ENCODE measurements at regions not wholly inside any gene's neighbourhood (a gene's known extent, or its start where the extent isn't known, plus 50 kb on each side); places are given as distances from the start of the nearest gene placed in this dataset.

DNA sequence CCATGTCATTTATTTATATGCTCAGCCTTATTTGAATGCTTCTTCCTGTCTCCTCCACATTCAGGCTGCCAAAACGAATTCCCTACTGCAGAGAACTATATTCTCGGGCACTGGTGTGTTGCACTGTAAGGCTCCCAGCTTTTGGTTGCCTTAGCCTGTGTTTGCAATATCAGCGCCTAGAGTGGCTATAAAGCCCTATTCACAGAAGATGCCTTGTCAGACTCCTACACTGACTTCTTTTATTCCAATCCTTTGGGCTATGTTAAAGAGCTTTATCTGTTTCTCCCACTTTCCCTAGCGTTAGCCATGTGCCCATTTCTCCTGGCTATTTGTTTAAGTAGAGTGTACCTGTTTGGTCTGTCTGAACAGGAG lies 62.4 kb upstream of the EHBP1 start:
- H3K9ac ChIP-seq (ENCODE audit: low read depth, low read length) = no peak overlapping the region
- H2BK15ac ChIP-seq (ENCODE audit: low read depth, low read length) = no peak overlapping the region
- no peak overlapping the region for H3K14ac ChIP-seq (replicated peaks; ENCODE audit: low read depth, low read length)
- H2BK5ac ChIP-seq (ENCODE audit: low read depth, low read length, poor library complexity, severe bottlenecking) = no peak overlapping the region
- H3K79me1 ChIP-seq (ENCODE audit: low read depth in 1 of 2, low read length in 2 of 2) = no peaks in the 10 kb centered on the region
- H4K8ac ChIP-seq (ENCODE audit: low read depth in 2 of 2, low read length in 2 of 2) = no peak overlapping the region
- dilution Hi-C loops (cut with HindIII; ENCODE audit: low sequenced_read_pairs, unreplicated experiment) = no loop called here
- no peak for DNase-seq
- no peak overlapping the region for H2BK120ac ChIP-seq (ENCODE audit: low read depth, low read length)
- in situ Hi-C loops (cut with MboI; ENCODE audit: low sequenced_read_pairs) = no loop called here
- no peak overlapping the region for H3K4me3 ChIP-seq (ENCODE audit: insufficient read depth, low read depth, low read length)
- intact Hi-C loops (cut with micrococcal nuclease) = no loop called here
- H3K27me3 ChIP-seq (ENCODE audit: control insufficient read depth, insufficient read depth, low read length) = no peaks in the 10 kb centered on the region
- ChIA-PET CTCF (no interaction called here), POLR2A (ENCODE audit: unreplicated experiment) (no interaction called here)
- 0 out of 2 replicates have a peak, but pooled peaks cover 2% of the 10 kb centered on the region for H3K9me1 ChIP-seq (ENCODE audit: insufficient read depth, low read length)
- H4K20me1 ChIP-seq (ENCODE audit: insufficient read depth, low read length) = no peaks in the 10 kb centered on the region
- no CpG with 5 or more reads among the region's 4 CpGs for WGBS, 2 experiments (ENCODE audit: extremely low coverage in 2 of 2, insufficient read length in 1 of 2)
- H3K4ac ChIP-seq (ENCODE audit: low read depth, low read length) = no peak overlapping the region
- H3K4me2 ChIP-seq (ENCODE audit: low read depth, low read length) = no peak overlapping the region
- no peak for TF ChIP-seq CEBPB (IDR thresholded peaks at IDR 0.05; ENCODE audit: low read depth, low read length)
- no peak overlapping the region for H3K56ac ChIP-seq (ENCODE audit: extremely low read depth, insufficient read depth, low read length)
- H2AK5ac ChIP-seq (ENCODE audit: low read depth, low read length) = no peak overlapping the region
- no peaks in the 10 kb centered on the region for H3K36me3 ChIP-seq (ENCODE audit: control insufficient read depth, insufficient read depth, low read length)
- H4K91ac ChIP-seq (ENCODE audit: insufficient read depth, low read depth, low read length) = no peak overlapping the region
- no peaks in the 10 kb centered on the region; the same call in 1 of the 2 replicates for H3K4me1 ChIP-seq (ENCODE audit: control insufficient read depth, insufficient read depth, low read length)
- H3K27ac ChIP-seq (ENCODE audit: insufficient read depth, low read length) = no peak overlapping the region
- no peak overlapping the region for H3K23ac ChIP-seq (ENCODE audit: low read depth, low read length)
- ATAC-seq (ENCODE audit: low read depth) = no peak
- H3K18ac ChIP-seq (ENCODE audit: low read depth, low read length) = no peak overlapping the region
- H4K5ac ChIP-seq (ENCODE audit: low read depth, low read length) = no peak overlapping the region
- H2AK9ac ChIP-seq (replicated peaks; ENCODE audit: low read depth, low read length, poor library complexity) = no peak overlapping the region
- no peaks in the 10 kb centered on the region for H3K9me3 ChIP-seq (ENCODE audit: control insufficient read depth, insufficient read depth, low read length)
- no TSS peak for BruUV-seq (replicated peaks)
- no peak overlapping the region for H2AFZ ChIP-seq (replicated peaks; ENCODE audit: low read length, poor library complexity)
- H2BK20ac ChIP-seq (ENCODE audit: low read depth, low read length) = no peak overlapping the region

All from IMR-90 (cell line).